HG03469 (cell line): ENCODE measurements at regions not wholly inside any gene's neighbourhood (a gene's known extent, or its start where the extent isn't known, plus 50 kb on each side); places are given as distances from the start of the nearest gene placed in this dataset.

Experiments used
- ATAC-seq: cut with Tn5 transposase; IDR thresholded peaks from one replicate; pipeline ENCODE4 v1.9.1; 2021; ENCODE audit warnings: mild to moderate bottlenecking, moderate library complexity, moderate number of reproducible peaks; ENCODE audit not compliant: unreplicated experiment

DNA sequence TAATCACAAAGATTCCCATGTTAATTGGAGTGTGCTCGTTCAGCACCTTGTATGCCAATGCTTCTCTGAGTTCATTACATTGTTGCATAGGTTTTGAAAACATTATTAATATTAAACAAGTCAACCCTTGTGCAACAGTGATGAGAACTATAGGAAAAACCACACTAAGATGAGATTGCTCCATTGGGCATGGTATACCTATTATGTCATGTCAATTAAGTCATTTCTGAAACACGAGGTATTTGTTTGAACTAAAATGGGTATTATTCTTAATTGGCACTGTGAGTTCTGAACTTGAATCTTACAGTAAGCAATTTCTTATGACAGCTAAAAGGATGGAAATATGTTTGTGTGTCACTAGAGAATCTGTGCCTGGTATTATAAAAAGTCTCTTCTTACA is 447.7 kb downstream of the EFNA5 start:
- no peak for ATAC-seq

DNA sequence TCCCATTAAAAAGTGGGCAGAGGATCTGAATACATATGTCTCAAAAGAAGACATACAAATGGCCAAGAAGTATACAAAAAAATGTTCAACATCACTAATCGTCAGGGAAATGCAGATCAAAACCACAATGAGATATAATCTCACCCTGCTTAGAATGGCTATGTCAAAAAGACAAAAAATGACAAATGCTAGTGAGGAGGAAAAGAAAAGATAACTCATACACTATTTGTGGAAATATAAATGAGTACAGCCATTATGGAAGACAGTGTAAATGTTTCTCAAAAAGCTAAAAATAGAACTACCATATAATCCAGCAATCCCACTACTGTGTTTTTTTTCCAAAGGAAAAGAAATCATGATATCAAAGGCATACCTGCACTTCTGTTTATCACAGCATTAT is 450.7 kb downstream of the EFNA5 start:
- no peak for ATAC-seq

GRCh38 chr5:107218457-107219193 is 452.1 kb downstream of the EFNA5 start:
- no peak for ATAC-seq

DNA sequence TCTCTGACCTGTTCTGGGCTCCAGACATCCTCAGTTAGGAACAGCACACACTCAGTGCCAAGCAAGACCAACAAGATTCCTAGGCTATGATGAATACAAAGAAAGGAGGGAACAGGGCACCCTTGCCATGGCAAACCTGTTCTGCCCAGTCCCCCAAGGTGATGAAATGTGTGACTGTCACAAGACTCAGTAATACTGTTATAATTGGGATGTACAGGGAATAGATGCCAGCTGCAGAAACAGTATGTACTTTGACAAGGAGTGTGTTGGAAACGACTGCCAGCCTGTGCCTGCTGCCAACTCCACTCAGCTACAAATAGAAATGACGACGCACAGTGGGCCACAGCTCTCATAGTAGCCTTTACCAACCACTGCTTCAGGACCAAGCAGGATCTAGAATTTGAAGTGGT is 453.0 kb downstream of the EFNA5 start:
- ATAC-seq, result no peak

GRCh38 chr5:107216587-107216986 is 454.1 kb downstream of the EFNA5 start:
- no peak for ATAC-seq

DNA sequence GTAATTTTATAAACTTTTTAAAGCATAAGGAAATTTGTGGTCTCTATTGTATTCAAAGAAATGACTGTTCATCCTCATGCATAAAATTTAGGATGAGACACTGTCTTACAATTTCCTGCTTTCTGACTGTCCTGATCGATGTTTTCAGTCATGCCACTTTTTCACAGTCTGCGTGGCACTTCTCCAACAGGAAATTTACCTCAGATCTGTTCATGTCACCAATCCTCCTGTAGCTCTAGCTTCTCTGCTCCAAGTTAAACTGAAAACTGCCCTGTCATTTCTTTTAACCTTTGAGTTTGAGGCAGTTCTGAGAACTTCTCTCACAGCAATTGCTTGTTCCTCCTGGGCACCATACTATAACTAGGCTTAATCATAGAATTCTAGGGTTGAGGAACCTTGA is 455.1 kb downstream of the EFNA5 start:
- ATAC-seq, result no peak

DNA sequence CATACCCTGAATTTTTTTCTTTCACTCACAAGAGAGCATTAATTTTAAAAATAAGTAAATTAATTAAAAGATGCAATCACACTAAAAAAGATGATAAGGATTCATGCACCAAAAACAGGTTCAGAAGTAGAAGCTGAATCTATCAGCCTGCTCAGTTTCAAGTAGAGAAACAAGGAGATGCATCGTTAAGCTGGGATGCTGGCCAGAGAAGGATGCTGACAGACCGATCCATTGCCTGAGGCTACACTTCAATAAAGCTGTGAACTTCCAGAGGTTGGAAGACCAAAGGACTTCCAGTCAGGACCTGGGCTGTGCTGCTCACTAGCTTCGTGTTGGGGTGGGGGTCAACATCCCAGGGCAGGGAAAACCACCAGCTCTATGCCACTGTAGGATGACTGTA is 457.7 kb downstream of the EFNA5 start:
- no peak for ATAC-seq

GRCh38 chr5:107211630-107212029 is 459.1 kb downstream of the EFNA5 start:
- ATAC-seq, result no peak

GRCh38 chr5:107208867-107209266 is 461.9 kb downstream of the EFNA5 start:
- ATAC-seq, result no peak

- ATAC-seq, result no peak
These were observed 466.3 kb downstream of the EFNA5 start for GRCh38 chr5:107204413-107204812.

DNA sequence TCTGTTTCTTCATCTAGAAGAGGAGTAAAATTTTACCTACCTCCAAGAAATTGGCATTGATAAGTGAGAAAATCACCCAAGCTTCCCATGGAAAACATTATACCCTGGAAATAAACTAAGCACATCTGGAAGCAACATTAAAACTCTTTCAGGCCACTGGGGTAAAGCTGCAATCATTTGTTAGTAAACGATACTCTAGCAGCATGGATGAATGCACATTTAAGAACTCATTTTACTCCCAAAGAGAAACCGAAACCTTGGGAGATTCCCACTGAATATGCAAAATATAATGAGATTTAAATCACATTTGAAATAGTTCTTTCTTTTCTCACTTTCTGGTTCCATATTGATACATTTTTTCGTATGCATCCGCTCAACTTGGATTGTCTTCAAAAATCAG is 467.5 kb downstream of the EFNA5 start:
- ATAC-seq, result no peak

- ATAC-seq, result no peak
These were observed 471.0 kb downstream of the EFNA5 start for GRCh38 chr5:107199756-107200155.

GRCh38 chr5:107196500-107197059 is 474.2 kb downstream of the EFNA5 start:
- ATAC-seq, result no peak

DNA sequence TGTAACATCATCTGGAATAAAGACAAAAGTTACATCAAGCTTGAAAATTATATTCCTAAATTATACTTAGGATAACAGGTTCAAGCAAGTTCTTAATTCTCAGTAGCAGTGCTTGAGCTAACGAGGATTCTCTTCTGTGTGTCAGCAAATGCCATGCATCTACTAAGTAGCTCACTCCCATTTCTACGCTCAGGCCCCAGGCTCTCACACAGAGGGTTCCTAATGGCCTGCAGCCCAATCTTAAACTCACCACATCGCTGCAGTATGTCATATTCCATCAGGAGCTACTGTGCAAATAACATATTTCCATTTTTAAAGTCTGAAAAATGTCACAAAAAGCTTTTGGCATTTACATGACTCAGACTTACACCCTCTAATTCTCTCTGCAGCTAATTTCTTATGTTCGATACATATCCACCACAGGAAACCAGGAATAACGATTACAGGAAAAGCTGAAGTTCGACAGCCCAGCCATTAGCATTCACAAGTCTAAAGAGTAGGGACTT is 474.8 kb downstream of the EFNA5 start:
- no peak for ATAC-seq

DNA sequence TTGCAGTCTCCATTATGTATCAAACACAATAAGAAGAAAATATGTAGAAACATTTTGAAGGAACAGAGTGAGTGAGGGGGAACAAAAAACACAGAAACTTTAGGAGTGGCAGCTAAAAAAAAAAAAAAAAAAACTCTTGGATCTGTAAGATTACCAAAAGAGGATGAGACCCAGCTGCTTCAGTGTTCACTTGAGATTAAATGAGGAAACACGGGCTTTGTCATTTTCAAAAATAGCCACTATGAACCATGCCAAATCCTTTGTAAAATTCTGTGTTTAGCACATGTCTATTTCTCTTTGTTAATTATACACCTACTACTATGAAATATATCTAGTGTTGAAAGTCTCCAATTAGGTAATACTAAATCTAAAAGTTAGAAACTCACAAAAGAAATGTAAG is 485.9 kb downstream of the EFNA5 start:
- ATAC-seq, result no peak

GRCh38 chr5:107184066-107184465 is 486.7 kb downstream of the EFNA5 start:
- ATAC-seq, result no peak

DNA sequence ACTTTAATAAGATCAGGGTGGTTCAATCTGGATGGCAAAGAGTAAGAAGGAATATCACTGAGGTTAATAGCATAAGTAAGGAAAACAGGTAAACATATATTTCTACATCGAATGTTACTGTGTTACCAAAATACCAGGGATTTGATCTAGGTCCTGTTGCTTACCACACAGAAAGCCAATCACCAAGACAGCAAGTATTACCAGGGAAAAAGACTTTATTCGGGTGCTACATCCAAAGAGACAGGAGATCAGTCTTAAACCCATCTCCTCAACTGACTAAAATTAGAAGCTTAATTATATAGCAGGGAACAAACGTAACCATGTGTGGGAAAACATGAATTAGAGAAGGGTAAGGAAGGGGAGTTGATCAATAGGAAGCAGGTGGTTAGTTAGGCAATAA is 500.1 kb downstream of the EFNA5 start:
- no peak for ATAC-seq

DNA sequence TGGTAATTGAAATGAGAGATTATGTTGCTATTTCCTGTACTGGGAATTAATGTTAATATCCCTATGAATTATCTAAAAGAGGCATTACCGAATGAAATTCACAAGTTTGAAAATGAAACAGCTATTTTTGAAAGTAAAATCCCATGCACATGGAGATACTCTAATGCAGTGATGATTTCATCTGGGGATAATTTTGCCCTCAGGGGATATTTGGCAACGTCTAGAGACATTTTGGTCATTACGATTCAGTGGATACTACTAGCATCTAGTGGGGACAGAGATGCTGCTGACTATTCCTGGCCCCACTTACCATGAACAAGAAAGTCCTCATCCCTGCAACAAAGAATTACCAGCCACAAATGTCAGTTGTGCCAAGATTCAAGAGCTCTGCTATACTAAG is 500.9 kb downstream of the EFNA5 start:
- no peak for ATAC-seq

GRCh38 chr5:107168848-107169752 is 501.6 kb downstream of the EFNA5 start:
- ATAC-seq, result no peak

DNA sequence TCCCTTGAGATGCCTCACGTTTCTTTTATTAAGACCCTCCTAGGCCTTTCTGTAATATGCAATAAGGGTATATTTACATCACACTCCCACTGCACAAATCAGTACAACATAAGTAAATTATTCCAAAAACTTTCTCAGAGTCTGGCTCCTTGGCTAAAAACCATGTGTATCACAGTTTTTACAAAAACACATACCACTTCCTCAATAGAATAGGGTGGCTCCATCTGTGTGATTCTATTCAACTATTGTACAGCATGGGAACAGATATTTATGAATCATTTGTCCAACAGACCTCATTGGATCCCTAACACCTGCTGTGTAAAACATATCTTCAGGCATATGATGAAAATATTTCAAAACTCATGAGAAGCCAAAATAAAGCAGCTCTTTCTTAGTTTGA is 502.7 kb downstream of the EFNA5 start:
- no peak for ATAC-seq

DNA sequence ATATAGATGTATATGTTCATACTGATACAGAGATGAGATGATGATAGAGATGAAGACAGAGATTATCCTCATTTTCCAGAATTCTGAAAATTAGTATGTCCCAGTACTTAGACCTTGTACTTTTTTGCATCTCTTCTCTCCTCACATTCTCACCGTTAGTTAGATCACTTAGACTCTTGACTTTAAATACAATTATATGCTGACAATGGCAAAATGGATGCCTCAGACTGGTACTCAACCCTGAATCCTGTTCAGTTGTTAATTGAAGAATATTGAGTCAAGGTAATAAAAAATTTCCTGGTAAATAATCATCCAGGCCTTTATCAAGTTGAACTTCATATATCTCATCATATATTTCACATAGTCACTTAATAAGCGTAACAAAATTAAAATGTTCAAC is 505.4 kb downstream of the EFNA5 start:
- ATAC-seq, result no peak

DNA sequence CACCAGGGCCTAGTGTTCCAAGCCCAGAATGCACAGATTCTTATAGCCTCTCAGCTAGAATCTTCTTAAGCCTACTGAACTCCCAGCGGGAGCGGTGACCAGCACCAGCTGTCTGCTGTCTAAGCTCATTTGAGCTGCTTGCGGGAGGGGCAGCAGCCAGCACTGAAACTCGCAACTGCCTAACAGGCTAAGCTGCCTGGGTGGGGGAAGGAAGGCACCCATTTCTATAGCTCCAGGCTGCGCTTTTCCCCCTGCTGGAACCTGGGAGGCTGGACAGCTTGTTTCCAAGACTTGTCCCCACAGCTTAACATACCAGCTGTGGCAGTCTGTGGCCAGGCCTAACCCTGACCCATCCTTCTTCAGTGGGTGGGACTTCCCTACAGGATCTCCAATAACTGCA is 512.9 kb downstream of the EFNA5 start:
- ATAC-seq, result no peak
